ENCODE measurements at regions not wholly inside any gene's neighbourhood (a gene's known extent, or its start where the extent isn't known, plus 50 kb on each side); places are given as distances from the start of the nearest gene placed in this dataset.

DNA sequence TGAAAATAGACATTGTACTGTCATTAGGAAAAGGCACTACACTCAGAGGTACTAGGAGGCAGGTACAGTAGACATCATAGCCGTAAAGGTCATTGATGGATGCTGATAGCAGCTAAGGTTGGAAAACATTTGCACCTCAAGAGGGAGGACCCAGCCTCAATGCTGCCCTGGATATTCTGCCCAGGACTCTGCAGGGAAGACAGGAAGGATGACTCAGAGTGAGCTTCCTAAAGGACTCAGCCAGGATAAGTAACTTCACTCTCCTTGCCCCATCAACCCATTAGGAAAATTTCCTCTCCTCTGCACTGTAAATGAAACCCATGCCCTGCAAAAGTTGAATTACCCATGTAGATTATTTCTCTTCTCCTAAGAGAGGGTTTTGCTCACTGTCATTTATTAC lies 617.9 kb upstream of the MKI67 start:
- TF ChIP-seq EZH2phosphoT487 (IDR thresholded peaks at IDR 0.05; ENCODE audit: low read depth) = no peak
- TF ChIP-seq, protein P1, sequence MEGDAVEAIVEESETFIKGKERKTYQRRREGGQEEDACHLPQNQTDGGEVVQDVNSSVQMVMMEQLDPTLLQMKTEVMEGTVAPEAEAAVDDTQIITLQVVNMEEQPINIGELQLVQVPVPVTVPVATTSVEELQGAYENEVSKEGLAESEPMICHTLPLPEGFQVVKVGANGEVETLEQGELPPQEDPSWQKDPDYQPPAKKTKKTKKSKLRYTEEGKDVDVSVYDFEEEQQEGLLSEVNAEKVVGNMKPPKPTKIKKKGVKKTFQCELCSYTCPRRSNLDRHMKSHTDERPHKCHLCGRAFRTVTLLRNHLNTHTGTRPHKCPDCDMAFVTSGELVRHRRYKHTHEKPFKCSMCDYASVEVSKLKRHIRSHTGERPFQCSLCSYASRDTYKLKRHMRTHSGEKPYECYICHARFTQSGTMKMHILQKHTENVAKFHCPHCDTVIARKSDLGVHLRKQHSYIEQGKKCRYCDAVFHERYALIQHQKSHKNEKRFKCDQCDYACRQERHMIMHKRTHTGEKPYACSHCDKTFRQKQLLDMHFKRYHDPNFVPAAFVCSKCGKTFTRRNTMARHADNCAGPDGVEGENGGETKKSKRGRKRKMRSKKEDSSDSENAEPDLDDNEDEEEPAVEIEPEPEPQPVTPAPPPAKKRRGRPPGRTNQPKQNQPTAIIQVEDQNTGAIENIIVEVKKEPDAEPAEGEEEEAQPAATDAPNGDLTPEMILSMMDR (IDR thresholded peaks at IDR 0.05; ENCODE audit: low read depth, low read length) = no peak

Data from OCI-LY3 (cell line).